Head of caudate nucleus (tissue), 42 donors: ENCODE measurements at regions not wholly inside any gene's neighbourhood (a gene's known extent, or its start where the extent isn't known, plus 50 kb on each side); places are given as distances from the start of the nearest gene placed in this dataset.
A peak's percentile ranks its signal among the peaks of the same experiment; 100 is the strongest.

Experiments
- DNase-seq, 42 donors: peaks; one replicate each; pipeline versions ENCODE4 v3.0.0 to v3.0.0-alpha.2; 2020 to 2021; ENCODE audit warnings: mixed read lengths in 7 of 42
- intact Hi-C: fragments of 100-400 bp; cut with DNase I; formaldehyde crosslinking; loops from one replicate; pipeline ENCODE4 v1.15.0; 2022

DNA sequence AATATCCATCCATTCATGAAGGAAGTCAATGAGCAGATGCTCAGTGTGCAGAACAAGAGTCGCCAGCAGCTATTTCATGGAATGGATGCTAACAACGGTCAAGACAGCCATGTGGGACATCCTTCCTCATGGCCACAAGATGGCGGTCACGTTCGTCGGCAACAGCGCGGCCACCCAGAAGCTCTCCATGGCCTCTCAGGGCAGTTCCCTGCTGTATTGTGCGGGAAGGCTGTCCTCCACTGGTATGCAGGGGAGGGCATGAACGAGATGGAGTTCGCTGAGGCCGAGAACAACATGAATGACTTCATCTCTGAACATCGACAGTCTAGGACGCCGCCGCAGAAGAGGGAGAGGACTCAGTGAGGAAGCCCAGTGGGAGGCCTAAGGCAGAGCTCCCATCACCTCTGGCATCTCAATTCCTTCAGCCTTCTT, 208.3 kb downstream of the TJP1 start:
- no peak for DNase-seq
- intact Hi-C loops = no loop called here

DNA sequence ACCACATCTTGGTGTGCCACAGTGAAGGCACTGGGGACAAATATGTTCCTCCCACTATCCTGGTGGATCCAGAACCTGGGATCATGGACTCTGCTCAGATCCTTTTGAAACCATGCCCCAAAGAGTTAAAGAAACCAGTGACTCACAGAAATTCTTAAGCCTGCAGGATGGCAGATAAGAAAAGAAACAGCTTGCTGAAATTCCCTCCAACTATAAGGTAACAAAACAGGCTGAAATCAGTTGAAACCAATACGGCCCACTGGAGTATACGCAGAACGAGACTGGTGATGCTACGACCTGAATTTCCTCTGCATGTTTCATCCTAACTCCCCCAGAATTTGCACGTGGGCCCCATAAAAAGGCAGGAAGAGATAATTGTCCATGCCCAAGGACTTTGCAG, 209.6 kb downstream of the TJP1 start:
- DNase-seq = no peak
- intact Hi-C loops = no loop called here

DNA sequence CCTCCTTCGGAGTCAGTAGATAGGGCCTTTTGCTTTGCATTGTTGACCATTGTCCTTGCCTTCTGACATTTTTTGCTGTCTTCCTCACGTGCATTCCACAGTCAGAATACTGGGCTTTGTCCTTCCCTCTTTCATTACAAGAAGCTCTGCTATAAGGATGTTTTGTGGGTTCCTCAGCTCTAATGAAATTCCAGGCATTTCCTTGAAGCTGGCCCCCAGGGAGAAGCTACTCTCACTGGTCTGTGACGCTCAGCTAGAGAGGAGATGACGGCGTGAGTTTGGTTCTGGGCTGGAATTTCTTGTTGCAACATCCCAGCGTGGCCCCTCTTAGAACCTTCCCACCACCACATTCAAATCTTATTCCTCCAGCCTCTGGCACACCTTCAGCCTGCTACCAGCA, 210.2 kb downstream of the TJP1 start:
- no peak for DNase-seq

DNA sequence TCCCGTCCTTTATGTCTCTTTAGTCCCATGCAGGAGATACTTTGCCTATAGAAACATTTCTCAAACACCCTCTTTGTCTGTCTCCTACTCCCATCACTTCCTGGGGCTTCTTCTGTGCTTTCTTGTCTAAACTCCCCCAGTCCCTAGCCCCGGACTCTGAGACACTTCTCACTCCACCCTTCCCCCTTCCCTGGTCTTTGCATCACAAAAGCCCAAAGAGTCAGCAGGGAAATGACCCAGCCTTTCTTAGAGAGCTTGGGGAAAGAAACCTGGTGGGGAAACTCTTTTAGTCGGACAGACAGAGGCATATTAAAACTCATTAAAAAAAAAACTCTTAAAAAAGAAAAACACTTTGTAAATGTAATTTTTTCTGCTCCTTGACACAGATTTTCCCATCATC, 211.2 kb downstream of the TJP1 start:
- intact Hi-C loops = no loop called here
- DNase-seq = no peak

More for the DNA sequence above, 210.2 kb downstream of the TJP1 start:
- intact Hi-C loops = no loop called here

DNA sequence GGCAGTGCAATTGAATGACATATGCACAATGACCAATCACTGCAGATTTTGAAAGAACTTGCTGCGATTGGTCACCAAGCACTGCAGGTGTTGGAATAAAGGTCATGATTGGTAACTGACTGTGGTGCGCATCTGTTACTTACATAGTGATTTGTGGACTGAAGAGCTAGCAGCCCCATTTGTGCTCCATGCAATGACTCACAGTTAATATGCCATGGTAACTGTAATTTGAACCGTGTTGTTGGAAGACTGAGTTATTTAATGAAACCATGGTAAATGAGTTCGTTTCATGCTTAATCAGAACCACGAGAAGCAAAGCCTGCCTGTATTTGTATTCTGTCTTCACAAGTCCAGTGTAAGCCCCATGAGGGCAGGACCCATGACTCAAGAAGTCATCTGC, 220.5 kb downstream of the TJP1 start:
- DNase-seq = no peak
- intact Hi-C loops = no loop called here

DNA sequence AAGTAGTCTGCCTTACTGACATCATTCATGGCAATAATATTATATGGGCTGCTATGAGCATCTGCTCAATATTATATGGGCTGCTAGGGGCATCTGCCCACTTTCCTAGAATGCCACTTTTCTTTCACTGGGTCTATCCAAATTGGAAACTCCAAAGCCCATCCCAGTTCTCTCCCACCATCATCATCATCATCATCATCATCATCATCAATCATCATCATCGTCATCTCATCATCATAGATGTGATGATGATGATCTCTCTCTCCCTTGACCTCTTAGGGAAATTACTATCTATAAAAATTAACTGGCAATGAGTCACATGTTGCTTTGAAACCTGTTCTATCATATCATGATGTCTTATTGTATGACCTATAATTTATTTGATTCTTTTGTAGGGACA, 222.0 kb downstream of the TJP1 start:
- intact Hi-C loops = no loop called here
- no peak for DNase-seq

DNA sequence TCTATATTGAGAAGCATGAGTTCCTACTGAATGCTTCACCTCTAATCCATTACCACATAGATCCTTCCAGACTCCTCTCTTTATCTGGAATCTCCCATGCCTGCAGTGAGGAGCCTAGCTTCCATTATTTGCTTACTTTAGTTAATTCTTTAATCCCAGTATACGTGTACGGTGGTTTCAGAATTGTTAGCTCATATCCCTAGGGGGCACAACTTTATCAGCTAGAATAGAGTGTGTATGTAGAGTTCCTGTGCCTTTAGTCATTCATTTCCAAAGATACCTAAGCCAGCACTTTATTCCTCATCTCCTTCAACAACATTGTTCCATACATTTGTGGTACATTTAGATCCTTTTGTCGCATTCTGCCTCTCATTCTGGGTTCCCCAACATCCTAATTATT, 226.0 kb downstream of the TJP1 start:
- intact Hi-C loops = no loop called here
- no peak for DNase-seq

DNA sequence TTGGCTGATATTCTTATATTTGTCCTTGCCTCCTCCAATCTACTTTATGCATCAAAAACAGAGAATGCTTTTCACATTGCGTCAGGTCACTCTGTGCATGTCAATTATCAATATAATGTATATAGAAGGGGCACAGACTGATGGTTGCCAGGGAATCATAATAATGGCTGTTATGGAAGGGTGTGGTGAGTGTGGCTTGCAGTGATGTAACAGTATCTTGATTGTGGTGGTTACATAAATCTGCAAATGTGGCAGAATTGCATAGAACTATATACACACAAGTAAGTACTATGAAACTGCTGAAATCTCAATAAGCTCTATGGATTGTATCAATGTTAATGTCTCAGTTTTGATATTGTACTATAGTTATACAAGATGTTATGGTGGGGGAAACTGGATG, 228.6 kb downstream of the TJP1 start:
- no peak for DNase-seq
- intact Hi-C loops = no loop called here

DNA sequence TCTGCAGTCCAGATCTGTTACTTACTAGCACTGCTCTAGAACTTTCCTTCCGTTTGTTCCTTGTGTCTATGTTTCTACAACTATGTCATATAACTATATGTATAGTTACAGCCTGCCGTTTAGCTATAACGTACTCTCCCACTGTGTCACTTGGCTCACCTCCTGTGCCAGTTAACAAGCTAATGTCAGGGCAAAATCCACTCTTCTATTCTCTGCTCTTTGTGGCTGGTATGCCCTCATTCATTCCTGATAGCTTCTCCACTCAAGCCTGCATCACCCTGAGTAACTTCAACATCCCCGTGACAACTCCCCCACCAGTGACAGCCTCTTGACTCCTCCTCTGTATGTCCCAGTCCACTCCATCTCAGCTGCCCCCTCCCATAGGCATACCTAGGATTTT, 229.2 kb downstream of the TJP1 start:
- no peak for DNase-seq
- intact Hi-C loops = no loop called here

DNA sequence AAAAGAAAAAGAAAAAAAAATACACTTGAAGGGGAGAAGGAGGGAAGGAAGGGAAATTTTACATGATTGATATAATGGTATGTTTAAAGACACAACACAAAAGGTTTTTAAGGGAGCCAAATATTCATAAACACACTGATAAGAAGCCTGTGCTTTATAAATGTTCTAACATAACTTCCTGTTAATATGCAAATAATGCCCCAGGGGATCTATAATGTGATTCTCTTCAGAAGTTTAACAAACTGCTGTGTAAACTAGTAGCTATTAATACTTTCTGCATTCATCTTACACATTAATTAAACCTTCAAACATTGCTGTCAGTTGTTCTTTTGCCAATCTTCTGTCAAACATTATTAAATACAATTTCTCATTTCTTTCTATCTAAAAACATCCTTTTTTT, 231.6 kb downstream of the TJP1 start:
- no peak for DNase-seq
- intact Hi-C loops = no loop called here

DNA sequence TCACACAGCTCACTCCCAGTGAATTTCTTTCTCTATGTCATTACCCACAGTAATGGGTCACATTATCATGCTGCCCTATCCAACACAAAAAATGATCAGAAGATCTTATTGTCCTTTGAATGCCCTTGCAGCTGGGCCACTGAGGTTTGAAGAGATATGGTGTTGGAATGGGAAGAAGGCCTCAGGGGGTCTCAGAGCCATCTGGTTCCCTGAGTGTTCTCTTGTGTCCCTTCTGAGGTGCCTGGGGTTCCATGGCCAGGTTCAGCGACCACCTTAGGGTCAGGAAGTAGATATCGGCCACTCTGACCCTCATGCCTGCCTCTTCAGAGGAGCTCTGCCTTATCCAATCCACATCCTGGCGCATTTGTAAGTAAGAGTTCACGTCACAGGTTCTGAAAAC, 232.3 kb downstream of the TJP1 start:
- intact Hi-C loops = no loop called here
- no peak for DNase-seq

DNA sequence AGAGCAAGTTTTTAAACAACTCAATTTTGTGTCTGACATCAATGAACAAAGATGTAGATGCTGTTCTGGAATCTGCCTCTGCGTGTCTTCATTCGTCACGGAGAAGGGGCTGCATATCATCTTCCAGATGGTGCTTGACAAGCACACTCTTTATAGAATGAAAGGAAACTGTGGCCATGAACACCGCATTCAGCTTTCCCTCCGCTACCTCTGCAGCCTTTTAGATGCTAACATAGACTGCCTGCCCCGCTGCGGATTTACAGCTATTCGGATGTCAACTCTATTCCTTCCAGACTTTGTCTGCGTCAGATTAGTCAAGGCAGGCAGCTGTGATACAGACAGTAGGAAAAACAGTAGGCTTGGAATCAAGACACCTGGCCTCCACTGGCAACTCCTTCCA, 232.9 kb downstream of the TJP1 start:
- DNase-seq = peak in 7 of 42 donors; percentile 3 to 39 (median 15)
- intact Hi-C loops = no loop called here

DNA sequence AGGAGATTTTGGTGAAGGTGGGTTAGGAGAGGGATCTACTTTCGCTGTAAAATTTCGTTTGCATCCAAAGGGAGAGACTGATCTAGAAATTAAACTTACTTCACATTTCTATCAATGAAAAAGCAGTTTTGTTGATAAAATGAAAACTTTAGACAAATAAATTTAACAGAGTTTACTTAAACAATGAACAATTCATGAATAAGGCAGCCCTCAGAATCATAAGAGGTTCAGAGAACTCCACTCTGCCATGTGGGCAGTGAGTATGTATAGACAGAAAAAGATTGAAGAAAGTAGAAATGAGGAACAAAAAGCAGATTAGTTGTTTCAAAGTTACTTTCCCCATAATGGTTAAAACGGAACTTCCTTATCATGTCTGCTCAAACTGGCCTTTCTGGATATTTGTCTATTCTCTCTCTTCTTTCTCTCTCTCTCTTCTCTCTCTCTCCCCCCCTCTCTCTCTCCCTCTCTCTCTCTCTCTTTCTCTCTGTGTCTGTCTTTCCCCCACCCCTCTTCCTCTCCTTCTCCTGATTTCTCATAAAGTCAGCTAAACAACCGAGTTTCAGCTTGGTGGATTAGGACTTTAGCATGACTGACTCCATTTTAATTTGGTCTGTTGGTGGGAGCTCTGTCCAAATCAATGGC, 248.9 kb downstream of the TJP1 start:
- DNase-seq = no peak
- intact Hi-C loops = no loop called here

DNA sequence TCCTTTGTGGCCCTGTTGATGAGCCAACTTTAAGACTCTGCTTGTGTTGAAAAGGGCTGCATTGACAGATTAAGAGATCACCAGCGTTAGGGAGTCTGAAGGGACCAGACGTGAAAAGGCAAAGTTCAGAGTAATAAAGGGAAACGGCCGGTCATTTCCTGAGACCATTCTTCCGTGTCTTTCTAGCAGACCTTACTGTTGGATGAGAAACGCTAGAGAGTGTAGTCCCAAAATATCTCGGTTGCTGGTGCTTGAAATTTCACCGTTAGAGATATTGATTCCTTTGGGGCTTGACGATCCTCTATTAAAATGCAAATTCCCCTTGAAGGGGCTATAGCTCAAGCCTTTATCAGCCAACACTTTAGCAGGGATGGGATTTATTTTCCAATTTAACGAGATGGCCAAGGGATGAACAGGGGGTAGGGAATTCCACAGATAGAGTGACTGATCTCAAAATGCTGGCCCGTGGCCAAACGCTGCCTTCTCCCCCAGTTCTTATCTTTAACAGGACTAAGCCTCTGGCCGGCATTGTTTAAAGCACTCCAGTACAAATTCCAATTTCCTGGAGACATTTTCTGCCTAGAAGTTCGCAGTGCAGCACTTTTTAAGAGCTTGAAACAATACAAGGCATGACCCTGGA, 250.4 kb downstream of the TJP1 start:
- no peak for DNase-seq
- intact Hi-C loops = no loop called here

DNA sequence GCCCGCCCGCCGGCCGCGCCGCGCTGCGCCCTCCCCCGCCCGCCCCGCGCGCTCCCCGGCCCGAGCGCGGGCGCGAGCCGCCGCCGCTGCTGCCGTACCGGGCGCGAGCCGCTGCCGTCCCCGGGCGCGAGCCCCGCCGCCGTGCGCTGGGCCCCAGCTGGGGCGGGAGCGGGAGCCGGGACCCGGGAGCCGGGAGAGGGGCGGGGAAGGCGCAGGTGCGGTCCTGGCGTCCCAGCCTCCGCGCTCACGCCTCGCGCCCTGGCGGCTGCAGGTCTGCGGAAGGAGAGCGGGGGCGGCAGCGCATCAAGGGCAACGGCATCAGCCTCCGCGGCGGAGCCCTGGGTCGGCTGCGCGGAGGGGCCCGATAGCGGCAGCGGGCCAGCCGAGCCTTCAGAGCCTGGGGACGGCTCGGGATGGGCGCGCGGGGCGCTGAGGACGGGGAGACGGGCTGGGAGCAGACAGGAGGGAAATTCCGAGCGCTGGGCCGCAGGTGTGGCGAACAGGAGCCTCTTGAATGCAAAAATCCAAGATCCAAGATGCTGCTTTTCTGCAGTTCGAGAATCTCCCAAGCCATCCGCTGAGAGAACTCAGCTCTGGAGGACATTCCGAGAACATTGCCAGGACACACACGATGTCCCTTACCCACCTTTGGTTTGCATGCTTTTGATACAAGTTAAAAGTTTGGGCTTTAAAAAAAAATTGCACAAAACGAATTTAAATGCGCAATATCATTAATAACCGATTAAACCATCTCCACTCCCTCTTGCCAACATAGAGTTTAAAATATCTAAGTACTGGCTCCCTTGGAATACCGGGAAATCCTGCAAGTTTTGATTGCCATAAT, 251.1 kb downstream of the TJP1 start:
- intact Hi-C loops = no loop called here
- peak in 38 of 42 donors; percentile 10 to 74 (median 48) for DNase-seq

DNA sequence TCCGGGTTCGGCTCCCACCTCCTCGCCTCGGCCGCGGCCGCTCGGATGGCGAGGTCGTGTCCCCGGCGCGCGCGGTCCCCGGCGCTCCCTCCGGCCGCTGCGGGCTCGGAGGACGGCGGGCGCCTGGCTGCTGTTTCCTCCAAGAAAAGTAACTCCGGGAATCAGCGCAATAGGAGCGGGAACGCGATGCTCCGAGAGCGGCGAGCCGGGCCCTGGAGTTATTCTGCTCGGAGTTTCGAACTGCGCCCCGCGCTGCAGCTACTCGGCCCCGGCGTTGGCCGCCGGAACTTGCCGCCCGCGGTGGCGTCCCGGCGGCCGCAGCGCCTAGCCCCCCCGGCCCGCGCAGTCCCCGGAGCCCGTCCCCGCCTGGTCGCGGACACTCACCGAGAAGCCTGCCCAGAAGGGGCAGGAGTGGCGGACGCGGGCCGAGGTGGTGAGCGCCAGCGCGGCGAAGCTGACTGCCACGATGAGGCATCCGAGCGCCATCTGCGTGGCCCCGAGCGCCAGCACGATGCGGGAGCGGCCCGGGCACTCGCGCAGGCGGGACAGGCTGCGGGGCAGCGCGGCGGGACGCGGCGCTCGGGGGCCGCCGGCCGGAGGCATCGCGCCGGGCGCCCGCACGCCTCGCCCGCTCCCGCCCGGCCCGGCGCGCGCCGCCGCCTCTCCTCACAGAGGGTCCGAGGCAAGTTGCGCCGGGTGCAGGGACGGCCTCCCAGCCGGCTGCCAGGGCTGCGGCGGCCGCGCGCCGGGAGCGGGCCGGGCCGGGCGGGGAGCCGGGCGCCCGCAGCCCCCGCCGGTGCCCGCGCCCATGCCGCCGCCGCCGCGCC, 251.9 kb downstream of the TJP1 start:
- intact Hi-C loops = no loop called here
- peak in 35 of 42 donors; percentile 9 to 69 (median 41) for DNase-seq

DNA sequence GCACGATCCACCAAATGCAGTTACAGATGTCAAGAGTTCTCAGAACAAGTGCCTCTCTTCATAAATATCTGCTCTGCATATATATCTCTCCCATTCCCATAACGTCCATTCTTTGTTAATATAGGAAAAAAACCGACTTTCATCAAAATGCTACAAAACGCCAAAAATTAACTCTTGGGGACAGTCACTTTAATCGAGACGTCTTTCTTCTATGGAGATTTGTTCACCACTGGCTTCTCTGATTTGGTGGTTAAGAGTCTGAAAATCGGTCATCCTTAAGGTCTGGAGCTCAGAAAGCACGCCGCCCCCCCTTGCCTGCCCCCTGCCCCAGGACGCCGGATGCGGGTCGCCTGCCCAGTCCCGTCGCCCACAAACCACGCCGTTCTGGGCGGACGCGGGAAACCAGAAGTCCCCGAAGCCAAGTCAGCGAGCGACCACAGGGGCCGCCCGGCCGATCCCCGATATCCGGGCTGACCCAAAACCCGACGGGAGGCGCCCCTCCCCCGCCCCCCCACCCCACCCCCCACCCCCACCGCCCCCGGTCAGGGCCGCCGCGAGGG, 252.7 kb downstream of the TJP1 start:
- DNase-seq = no peak
- intact Hi-C loops = no loop called here

DNA sequence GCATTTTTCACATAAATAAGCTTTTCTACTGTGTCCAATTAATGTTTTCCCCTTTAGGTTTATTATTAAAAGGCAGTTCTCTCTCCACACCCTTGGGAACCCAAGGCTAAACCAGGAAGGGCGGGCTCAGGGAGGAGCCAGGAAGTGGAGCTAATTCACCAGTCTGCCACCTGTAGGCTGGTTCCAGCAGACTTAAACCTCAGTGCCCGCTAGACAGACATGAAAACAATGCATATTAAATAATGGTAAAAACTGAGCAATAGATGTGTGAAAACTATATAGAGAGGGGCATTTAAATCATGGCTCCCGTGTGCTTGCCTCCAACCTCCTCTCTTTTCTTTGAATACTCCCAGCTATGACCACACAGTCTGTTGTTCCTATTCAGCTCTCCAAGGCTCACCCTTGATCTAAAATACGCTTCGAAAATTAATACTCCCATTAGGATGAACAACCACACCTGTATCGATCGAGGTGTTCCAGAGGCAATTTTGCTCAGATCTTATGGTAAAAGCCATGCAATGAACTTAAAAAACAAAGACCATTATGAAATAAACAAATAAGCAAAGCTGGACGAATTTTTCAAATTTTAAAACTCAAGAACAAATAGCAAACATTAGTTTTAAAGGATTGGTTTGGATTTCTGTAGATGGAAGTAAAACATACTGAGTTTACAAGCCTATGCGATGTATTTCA, 253.3 kb downstream of the TJP1 start:
- peak in 26 of 42 donors; percentile 10 to 71 (median 38) for DNase-seq

DNA sequence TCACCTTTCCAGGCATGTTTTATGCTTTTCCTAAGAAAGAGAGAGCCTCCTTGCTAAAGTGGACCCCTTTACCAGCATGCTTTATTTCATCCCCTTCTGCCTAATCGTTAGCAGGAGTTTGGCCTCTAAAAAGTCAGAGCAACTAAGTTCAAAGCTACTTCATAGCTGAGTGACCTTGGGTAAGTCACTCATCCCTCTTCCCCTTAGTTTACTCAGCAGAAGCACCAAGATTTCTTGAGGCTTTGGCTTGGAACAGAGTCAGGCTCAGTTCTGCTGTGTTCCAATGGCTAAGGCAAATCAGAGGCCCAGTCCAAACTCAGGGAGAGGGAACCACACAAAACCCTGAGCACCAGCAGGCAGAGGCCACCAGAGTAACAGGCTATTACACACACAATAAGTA, 254.9 kb downstream of the TJP1 start:
- DNase-seq = no peak
- intact Hi-C loops = no loop called here

More for the DNA sequence above, 253.3 kb downstream of the TJP1 start:
- intact Hi-C loops = no loop called here
